HEK293 (cell line): ENCODE measurements at regions not wholly inside any gene's neighbourhood (a gene's known extent, or its start where the extent isn't known, plus 50 kb on each side); places are given as distances from the start of the nearest gene placed in this dataset.

Experiments
- CTCF ChIP-seq: fragments of 450-650 bp; formaldehyde crosslinking; IDR thresholded peaks from 2 replicates; pipeline ENCODE4 v1.5.1; 2016; ENCODE audit warnings: missing biosample characterization, missing genetic modification characterization
- KLF1 ChIP-seq: fragments of 450-650 bp; formaldehyde crosslinking; IDR thresholded peaks from 2 replicates; pipeline ENCODE4 v1.5.1; 2016; ENCODE audit warnings: missing biosample characterization, missing genetic modification characterization
- REST ChIP-seq: fragments of 450-650 bp; formaldehyde crosslinking; IDR thresholded peaks from 2 replicates; pipeline ENCODE4 v1.5.1; 2016; ENCODE audit warnings: missing biosample characterization, missing genetic modification characterization
- SETDB1 ChIP-seq: IDR thresholded peaks from one replicate; pipeline ENCODE4 v1.6.1; 2017; ENCODE audit warnings: mild to moderate bottlenecking, low read length, moderate library complexity, mixed read lengths; ENCODE audit not compliant: insufficient read length
- ZNF2 ChIP-seq: fragments of 450-650 bp; formaldehyde crosslinking; IDR thresholded peaks from 2 replicates; pipeline ENCODE4 v1.5.1; 2016; ENCODE audit warnings: missing biosample characterization, missing genetic modification characterization
- ZNF274 ChIP-seq, 2 experiments: fragments of 200-500 bp in 1 of 2; fragments of 450-650 bp in 1 of 2; sonication (Bioruptor generic) in 1 of 2; formaldehyde crosslinking in 1 of 2; IDR thresholded peaks; 2 replicates each; pipeline versions ENCODE4 v1.5.1 to v1.6.1; 2014 to 2016; ENCODE audit warnings: borderline replicate concordance in 1 of 2, inconsistent platforms in 1 of 2, low read length in 1 of 2, missing biosample characterization in 1 of 2, missing genetic modification characterization in 1 of 2
- ZNF324 ChIP-seq: fragments of 450-650 bp; formaldehyde crosslinking; IDR thresholded peaks from 2 replicates; pipeline ENCODE4 v1.5.1; 2016; ENCODE audit warnings: missing biosample characterization, missing genetic modification characterization
- ZNF510 ChIP-seq: fragments of 450-650 bp; formaldehyde crosslinking; IDR thresholded peaks from 2 replicates; pipeline ENCODE4 v1.5.1; 2018; ENCODE audit warnings: mild to moderate bottlenecking, missing genetic modification characterization, missing biosample characterization; ENCODE audit not compliant: insufficient replicate concordance
- ZNF513 ChIP-seq: fragments of 450-650 bp; IDR thresholded peaks from 2 replicates; pipeline ENCODE4 v1.5.1; 2018; ENCODE audit warnings: missing biosample characterization, missing genetic modification characterization
- ZNF548 ChIP-seq: fragments of 450-650 bp; formaldehyde crosslinking; IDR thresholded peaks from 2 replicates; pipeline ENCODE4 v1.5.1; 2016; ENCODE audit warnings: missing biosample characterization, missing genetic modification characterization
- ZNF580 ChIP-seq: fragments of 450-650 bp; formaldehyde crosslinking; IDR thresholded peaks from 2 replicates; pipeline ENCODE4 v1.5.1; 2016; ENCODE audit warnings: missing biosample characterization, missing genetic modification characterization
- ZNF664 ChIP-seq: fragments of 450-650 bp; formaldehyde crosslinking; IDR thresholded peaks from 2 replicates; pipeline ENCODE4 v1.5.1; 2016; ENCODE audit warnings: missing biosample characterization, missing genetic modification characterization

- TF ChIP-seq ZNF513 (no peak), ZNF2 (tag by site-specific recombination) (no peak), ZNF548 (tag by site-specific recombination) (no peak), ZNF274 (IDR thresholded peaks at IDR 0.05; ENCODE audit: low read length) (no peak), ZNF274 (tag by site-specific recombination; IDR thresholded peaks at IDR 0.05; ENCODE audit: borderline replicate concordance) (no peak), REST (tag by site-specific recombination) (no peak), ZNF580 (tag by site-specific recombination) (no peak), CTCF (tag by site-specific recombination) (no peak), ZNF324 (no peak), KLF1 (tag by site-specific recombination) (no peak), ZNF664 (tag by site-specific recombination) (no peak), ZNF510 (tag by site-specific recombination) (no peak), SETDB1 (no peak)
Measured at GRCh38 chr5:15124461-15124860, 252.9 kb upstream of the ANKH start.
